OCI-LY1 (cell line): ENCODE measurements at regions not wholly inside any gene's neighbourhood (a gene's known extent, or its start where the extent isn't known, plus 50 kb on each side); places are given as distances from the start of the nearest gene placed in this dataset.

ENCODE experiments used
- CTCF ChIP-seq: fragments of 200-600 bp; sonication (generic), shearing (Covaris generic); IDR thresholded peaks from 2 replicates; pipeline ENCODE4 v1.5.1; 2017; ENCODE audit warnings: mild to moderate bottlenecking, antibody characterized with exemption, low read length, moderate library complexity, mixed read lengths
- EZH2 ChIP-seq: fragments of 200-600 bp; sonication (generic), shearing (Covaris generic); IDR thresholded peaks from 2 replicates; pipeline ENCODE4 v1.8.0; 2017; ENCODE audit warnings: borderline replicate concordance, mixed run types, mild to moderate bottlenecking, antibody characterized with exemption, low read length, moderate library complexity, mixed read lengths

GRCh38 chr17:6910987-6911603 lies 79.6 kb upstream of the TEKT1 start:
- TF ChIP-seq CTCF (peak; percentile 72), EZH2 (no peak)
